ENCODE measurements at regions not wholly inside any gene's neighbourhood (a gene's known extent, or its start where the extent isn't known, plus 50 kb on each side); places are given as distances from the start of the nearest gene placed in this dataset.
"Not testable (repeated sequence)": the region's sequence is repeated elsewhere in the genome, so short reads cannot be mapped to it uniquely, and the experiment has no call there.

GRCh38 chr4:124873361-124874171, 161.0 kb upstream of the ANKRD50 start:
- peak; percentile 1 for DNase-seq

- no peak for DNase-seq
These were observed 160.1 kb upstream of the ANKRD50 start for GRCh38 chr4:124872659-124873058.

- DNase-seq, result no peak
These were observed 157.5 kb upstream of the ANKRD50 start for GRCh38 chr4:124869961-124870495.

- DNase-seq, result no peak
These were observed 156.0 kb upstream of the ANKRD50 start for GRCh38 chr4:124868495-124868894.

- DNase-seq, result no peak
These were observed 155.0 kb upstream of the ANKRD50 start for GRCh38 chr4:124867536-124867935.

- DNase-seq, result no peak
These were observed 153.8 kb upstream of the ANKRD50 start for GRCh38 chr4:124866301-124866700.

GRCh38 chr4:124863040-124863545, 150.6 kb upstream of the ANKRD50 start:
- DNase-seq, result no peak

GRCh38 chr4:124862261-124862660, 149.7 kb upstream of the ANKRD50 start:
- DNase-seq, result no peak

GRCh38 chr4:124861761-124862160, 149.2 kb upstream of the ANKRD50 start:
- DNase-seq, result no peak

GRCh38 chr4:124854968-124855367, 142.4 kb upstream of the ANKRD50 start:
- no peak for DNase-seq

- no peak for DNase-seq
These were observed 139.2 kb upstream of the ANKRD50 start for GRCh38 chr4:124851741-124852140.

GRCh38 chr4:124846306-124846705, 133.8 kb upstream of the ANKRD50 start:
- DNase-seq, result no peak

- DNase-seq, result peak; percentile 10
These were observed 127.4 kb upstream of the ANKRD50 start for GRCh38 chr4:124839786-124840390.

- DNase-seq, result no peak
These were observed 121.4 kb upstream of the ANKRD50 start for GRCh38 chr4:124833831-124834505.

- DNase-seq, result no peak
These were observed 115.8 kb upstream of the ANKRD50 start for GRCh38 chr4:124828382-124828781.

- no peak for DNase-seq
These were observed 105.0 kb upstream of the ANKRD50 start for GRCh38 chr4:124817531-124817930.

GRCh38 chr4:124812203-124812602, 99.7 kb upstream of the ANKRD50 start:
- DNase-seq, result not testable (repeated sequence)

GRCh38 chr4:124810827-124811226, 98.3 kb upstream of the ANKRD50 start:
- DNase-seq, result peak; percentile 1

- no peak for DNase-seq
These were observed 94.9 kb upstream of the ANKRD50 start for GRCh38 chr4:124807421-124807820.

GRCh38 chr4:124806403-124806802, 93.9 kb upstream of the ANKRD50 start:
- DNase-seq, result peak; percentile 9

- no peak for DNase-seq
These were observed 92.1 kb upstream of the ANKRD50 start for GRCh38 chr4:124804584-124804983.

GRCh38 chr4:124804041-124804440, 91.5 kb upstream of the ANKRD50 start:
- DNase-seq, result no peak

GRCh38 chr4:124803641-124804040, 91.1 kb upstream of the ANKRD50 start:
- DNase-seq, result peak; percentile 66
